GM13977 (cell line): ENCODE measurements at regions not wholly inside any gene's neighbourhood (a gene's known extent, or its start where the extent isn't known, plus 50 kb on each side); places are given as distances from the start of the nearest gene placed in this dataset.

Experiments used
- DNase-seq: peaks from one replicate; pipeline ENCODE4 v3.0.0; 2012; ENCODE audit warnings: low spot score
- in situ Hi-C: fragments of 300-500 bp; cut with MboI; formaldehyde crosslinking; loops from one replicate; pipeline ENCODE4 v1.12.0; 2022; ENCODE audit warnings: low sequenced_read_pairs, low pct_unique_long_range_greater_than_20kb, mixed read lengths, inconsistent platforms; ENCODE audit not compliant: unreplicated experiment
- TF ChIP-seq, protein P1 (sequence below): IDR thresholded peaks from 2 replicates; pipeline ENCODE4 v1.5.1; 2012; ENCODE audit warnings: mild to moderate bottlenecking, control low read depth; ENCODE audit not compliant: insufficient read depth; ENCODE audit errors: extremely low read depth, missing control alignments

GRCh38 chr7:92987095-92987494 is 130.7 kb downstream of the SAMD9 start:
- DNase-seq: no peak
- in situ Hi-C loops: no loop called here
- TF ChIP-seq, protein P1, sequence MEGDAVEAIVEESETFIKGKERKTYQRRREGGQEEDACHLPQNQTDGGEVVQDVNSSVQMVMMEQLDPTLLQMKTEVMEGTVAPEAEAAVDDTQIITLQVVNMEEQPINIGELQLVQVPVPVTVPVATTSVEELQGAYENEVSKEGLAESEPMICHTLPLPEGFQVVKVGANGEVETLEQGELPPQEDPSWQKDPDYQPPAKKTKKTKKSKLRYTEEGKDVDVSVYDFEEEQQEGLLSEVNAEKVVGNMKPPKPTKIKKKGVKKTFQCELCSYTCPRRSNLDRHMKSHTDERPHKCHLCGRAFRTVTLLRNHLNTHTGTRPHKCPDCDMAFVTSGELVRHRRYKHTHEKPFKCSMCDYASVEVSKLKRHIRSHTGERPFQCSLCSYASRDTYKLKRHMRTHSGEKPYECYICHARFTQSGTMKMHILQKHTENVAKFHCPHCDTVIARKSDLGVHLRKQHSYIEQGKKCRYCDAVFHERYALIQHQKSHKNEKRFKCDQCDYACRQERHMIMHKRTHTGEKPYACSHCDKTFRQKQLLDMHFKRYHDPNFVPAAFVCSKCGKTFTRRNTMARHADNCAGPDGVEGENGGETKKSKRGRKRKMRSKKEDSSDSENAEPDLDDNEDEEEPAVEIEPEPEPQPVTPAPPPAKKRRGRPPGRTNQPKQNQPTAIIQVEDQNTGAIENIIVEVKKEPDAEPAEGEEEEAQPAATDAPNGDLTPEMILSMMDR: no peak

DNA sequence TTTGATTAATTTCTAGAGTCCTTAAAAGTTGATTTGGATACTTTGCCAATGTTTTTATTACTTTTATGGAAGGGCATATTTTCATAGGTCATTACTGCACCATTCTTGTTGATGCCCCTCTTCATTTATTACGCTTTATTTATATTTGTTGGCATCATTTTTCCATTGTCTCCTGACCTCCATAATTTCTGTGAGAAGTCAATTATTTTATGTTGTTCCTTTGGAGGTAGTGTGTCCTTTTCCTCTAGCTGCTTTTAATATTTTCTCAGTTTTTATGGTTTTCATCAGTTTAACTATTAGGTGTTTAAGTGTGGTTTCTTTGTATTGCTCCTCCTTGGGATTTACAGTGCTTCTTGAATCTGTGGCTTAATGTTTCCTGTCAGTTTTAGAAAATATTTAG is 134.9 kb downstream of the SAMD9 start:
- in situ Hi-C loops: no loop called here
- TF ChIP-seq, protein P1: no peak
- DNase-seq: no peak

- in situ Hi-C loops: no loop called here
- TF ChIP-seq, protein P1: no peak
- DNase-seq: no peak
Observed at GRCh38 chr7:92976931-92977330, 140.6 kb upstream of the CDK6 start.

GRCh38 chr7:92973974-92974373 is 137.6 kb upstream of the CDK6 start:
- DNase-seq: no peak
- TF ChIP-seq, protein P1: no peak
- in situ Hi-C loops: no loop called here

- no peak for DNase-seq
- in situ Hi-C loops: no loop called here
- TF ChIP-seq, protein P1: no peak
Observed at GRCh38 chr7:92973293-92973731, 136.9 kb upstream of the CDK6 start.

DNA sequence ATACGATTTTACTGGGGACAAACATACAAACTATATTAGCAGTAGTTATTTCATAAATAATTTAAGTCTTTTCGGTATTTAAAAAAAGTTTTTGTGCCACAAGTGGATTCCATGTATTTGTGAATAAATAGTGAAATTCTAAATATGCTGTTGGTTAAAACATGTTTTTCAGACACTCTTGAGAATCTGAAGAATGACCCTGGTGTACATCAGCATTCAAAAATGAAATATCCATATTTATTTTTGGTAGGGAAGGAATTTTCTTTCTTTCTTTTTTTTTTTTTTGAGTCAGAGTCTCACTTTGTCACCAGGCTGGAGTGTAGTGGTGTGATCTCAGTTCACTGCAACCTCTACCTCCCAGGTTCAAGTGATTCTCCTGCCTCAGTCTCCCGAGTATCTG is 136.1 kb upstream of the CDK6 start:
- DNase-seq: no peak
- in situ Hi-C loops: no loop called here
- TF ChIP-seq, protein P1: no peak

DNA sequence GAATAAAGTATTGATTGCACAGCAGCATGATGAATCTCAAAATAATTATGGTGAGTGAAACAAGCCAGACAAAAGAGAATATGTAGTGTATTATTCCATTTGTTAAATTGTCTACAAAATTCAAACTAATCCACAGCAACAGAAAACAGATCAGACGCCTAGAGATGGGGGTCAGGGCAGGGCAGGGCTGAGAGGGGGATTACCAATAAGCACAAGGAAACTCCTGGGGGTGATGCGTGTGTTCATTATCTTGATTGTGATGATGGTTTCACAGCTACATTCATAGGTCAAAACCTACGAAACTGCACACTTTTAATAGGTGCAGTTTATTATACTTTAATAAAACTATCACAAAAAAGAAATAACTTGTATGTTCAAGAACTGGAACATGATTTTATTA is 132.7 kb upstream of the CDK6 start:
- DNase-seq: no peak
- in situ Hi-C loops: no loop called here
- TF ChIP-seq, protein P1: no peak
